ENCODE measurements at regions not wholly inside any gene's neighbourhood (a gene's known extent, or its start where the extent isn't known, plus 50 kb on each side); places are given as distances from the start of the nearest gene placed in this dataset.

GRCh38 chr1:195430826-195431225, 1177.4 kb downstream of the KCNT2 start:
- no peaks in the 10 kb centered on the region for H3K27me3 ChIP-seq (ENCODE audit: insufficient read depth, low read length)
- no peaks in the 10 kb centered on the region for H3K9me3 ChIP-seq (ENCODE audit: insufficient read depth, low read depth, low read length)
- no peaks in the 10 kb centered on the region for H3K4me1 ChIP-seq (ENCODE audit: insufficient read depth, low read length)
- no peaks in the 10 kb centered on the region for H3K36me3 ChIP-seq (ENCODE audit: insufficient read depth, low read depth, low read length)
- H3K27ac ChIP-seq (ENCODE audit: low read length) = no peak overlapping the region
- no peak overlapping the region for H3K9ac ChIP-seq (ENCODE audit: low read depth, low read length)
- no peak overlapping the region for H3K4me3 ChIP-seq (ENCODE audit: low read length)

- Histone ChIP-seq H3K9ac (ENCODE audit: low read depth, low read length) (no peak overlapping the region), H3K4me1 (ENCODE audit: insufficient read depth, low read length) (no peaks in the 10 kb centered on the region), H3K4me3 (ENCODE audit: low read length) (no peak overlapping the region), H3K27ac (ENCODE audit: low read length) (no peak overlapping the region), H3K27me3 (ENCODE audit: insufficient read depth, low read length) (no peaks in the 10 kb centered on the region), H3K9me3 (ENCODE audit: insufficient read depth, low read depth, low read length) (no peaks in the 10 kb centered on the region), H3K36me3 (ENCODE audit: insufficient read depth, low read depth, low read length) (no peaks in the 10 kb centered on the region)
Observed at GRCh38 chr1:195428927-195429326, 1179.3 kb downstream of the KCNT2 start.

- no peaks in the 10 kb centered on the region for H3K9me3 ChIP-seq (ENCODE audit: insufficient read depth, low read depth, low read length)
- H3K4me3 ChIP-seq (ENCODE audit: low read length) = no peak overlapping the region
- no peak overlapping the region for H3K27ac ChIP-seq (ENCODE audit: low read length)
- no peaks in the 10 kb centered on the region for H3K4me1 ChIP-seq (ENCODE audit: insufficient read depth, low read length)
- H3K36me3 ChIP-seq (ENCODE audit: insufficient read depth, low read depth, low read length) = no peaks in the 10 kb centered on the region
- no peak overlapping the region for H3K9ac ChIP-seq (ENCODE audit: low read depth, low read length)
- H3K27me3 ChIP-seq (ENCODE audit: insufficient read depth, low read length) = no peaks in the 10 kb centered on the region
Observed at GRCh38 chr1:195415584-195415983, 1192.7 kb downstream of the KCNT2 start.

GRCh38 chr1:195394567-195394966, 1213.7 kb downstream of the KCNT2 start:
- Histone ChIP-seq H3K9me3 (ENCODE audit: insufficient read depth, low read depth, low read length) (no peaks in the 10 kb centered on the region), H3K27ac (ENCODE audit: low read length) (no peak overlapping the region), H3K9ac (ENCODE audit: low read depth, low read length) (no peak overlapping the region), H3K36me3 (ENCODE audit: insufficient read depth, low read depth, low read length) (no peaks in the 10 kb centered on the region), H3K4me3 (ENCODE audit: low read length) (no peak overlapping the region), H3K4me1 (ENCODE audit: insufficient read depth, low read length) (no peaks in the 10 kb centered on the region), H3K27me3 (ENCODE audit: insufficient read depth, low read length) (no peaks in the 10 kb centered on the region)

- no peak overlapping the region for H3K4me3 ChIP-seq (ENCODE audit: low read length)
- no peaks in the 10 kb centered on the region for H3K4me1 ChIP-seq (ENCODE audit: insufficient read depth, low read length)
Observed at GRCh38 chr1:195376190-195376589, 1232.0 kb downstream of the KCNT2 start.

GRCh38 chr1:195373856-195374255, 1234.4 kb downstream of the KCNT2 start:
- H3K4me1 ChIP-seq (ENCODE audit: insufficient read depth, low read length) = no peaks in the 10 kb centered on the region
- H3K36me3 ChIP-seq (ENCODE audit: insufficient read depth, low read depth, low read length) = no peaks in the 10 kb centered on the region
- no peaks in the 10 kb centered on the region for H3K27me3 ChIP-seq (ENCODE audit: insufficient read depth, low read length)
- no peak overlapping the region for H3K9ac ChIP-seq (ENCODE audit: low read depth, low read length)
- H3K27ac ChIP-seq (ENCODE audit: low read length) = no peak overlapping the region
- H3K4me3 ChIP-seq (ENCODE audit: low read length) = no peak overlapping the region
- H3K9me3 ChIP-seq (ENCODE audit: insufficient read depth, low read depth, low read length) = no peaks in the 10 kb centered on the region

More at GRCh38 chr1:195376190-195376589, 1232.0 kb downstream of the KCNT2 start:
- Histone ChIP-seq H3K9me3 (ENCODE audit: insufficient read depth, low read depth, low read length) (no peaks in the 10 kb centered on the region), H3K36me3 (ENCODE audit: insufficient read depth, low read depth, low read length) (no peaks in the 10 kb centered on the region), H3K27me3 (ENCODE audit: insufficient read depth, low read length) (no peaks in the 10 kb centered on the region), H3K9ac (ENCODE audit: low read depth, low read length) (no peak overlapping the region), H3K27ac (ENCODE audit: low read length) (no peak overlapping the region)

GRCh38 chr1:195345149-195345548, 1263.1 kb downstream of the KCNT2 start:
- Histone ChIP-seq H3K9me3 (ENCODE audit: insufficient read depth, low read depth, low read length) (no peaks in the 10 kb centered on the region), H3K4me3 (ENCODE audit: low read length) (no peak overlapping the region), H3K4me1 (ENCODE audit: insufficient read depth, low read length) (peaks cover 6% of the 10 kb centered on the region), H3K27me3 (ENCODE audit: insufficient read depth, low read length) (no peaks in the 10 kb centered on the region), H3K9ac (ENCODE audit: low read depth, low read length) (no peak overlapping the region), H3K27ac (ENCODE audit: low read length) (no peak overlapping the region), H3K36me3 (ENCODE audit: insufficient read depth, low read depth, low read length) (no peaks in the 10 kb centered on the region)

GRCh38 chr1:195337646-195338045, 1270.6 kb downstream of the KCNT2 start:
- peak overlapping the region; percentile 0 for H3K27ac ChIP-seq (ENCODE audit: low read length)
- H3K36me3 ChIP-seq (ENCODE audit: insufficient read depth, low read depth, low read length) = no peaks in the 10 kb centered on the region
- no peaks in the 10 kb centered on the region for H3K9me3 ChIP-seq (ENCODE audit: insufficient read depth, low read depth, low read length)
- no peak overlapping the region for H3K4me3 ChIP-seq (ENCODE audit: low read length)
- H3K27me3 ChIP-seq (ENCODE audit: insufficient read depth, low read length) = no peaks in the 10 kb centered on the region
- peaks cover 16% of the 10 kb centered on the region for H3K4me1 ChIP-seq (ENCODE audit: insufficient read depth, low read length)
- peak overlapping the region; percentile 10; the same call in 1 of the 2 replicates for H3K9ac ChIP-seq (ENCODE audit: low read depth, low read length)

GRCh38 chr1:195336812-195337211, 1271.4 kb downstream of the KCNT2 start:
- peak overlapping the region; percentile 0 for H3K27ac ChIP-seq (ENCODE audit: low read length)
- no peaks in the 10 kb centered on the region for H3K9me3 ChIP-seq (ENCODE audit: insufficient read depth, low read depth, low read length)
- peaks cover 14% of the 10 kb centered on the region for H3K4me1 ChIP-seq (ENCODE audit: insufficient read depth, low read length)
- no peak overlapping the region for H3K4me3 ChIP-seq (ENCODE audit: low read length)
- no peaks in the 10 kb centered on the region for H3K36me3 ChIP-seq (ENCODE audit: insufficient read depth, low read depth, low read length)
- no peaks in the 10 kb centered on the region for H3K27me3 ChIP-seq (ENCODE audit: insufficient read depth, low read length)
- H3K9ac ChIP-seq (ENCODE audit: low read depth, low read length) = peak overlapping the region; percentile 10; the same call in 1 of the 2 replicates

GRCh38 chr1:195335541-195335940, 1272.7 kb downstream of the KCNT2 start:
- H3K27me3 ChIP-seq (ENCODE audit: insufficient read depth, low read length) = no peaks in the 10 kb centered on the region
- peaks cover 11% of the 10 kb centered on the region; the same call in 1 of the 2 replicates for H3K4me1 ChIP-seq (ENCODE audit: insufficient read depth, low read length)
- H3K9ac ChIP-seq (ENCODE audit: low read depth, low read length) = no peak overlapping the region
- no peak overlapping the region for H3K27ac ChIP-seq (ENCODE audit: low read length)
- H3K9me3 ChIP-seq (ENCODE audit: insufficient read depth, low read depth, low read length) = no peaks in the 10 kb centered on the region
- no peak overlapping the region for H3K4me3 ChIP-seq (ENCODE audit: low read length)
- no peaks in the 10 kb centered on the region for H3K36me3 ChIP-seq (ENCODE audit: insufficient read depth, low read depth, low read length)

- peaks cover 3% of the 10 kb centered on the region; the same call in 1 of the 2 replicates for H3K4me1 ChIP-seq (ENCODE audit: insufficient read depth, low read length)
- H3K9ac ChIP-seq (ENCODE audit: low read depth, low read length) = no peak overlapping the region
- H3K4me3 ChIP-seq (ENCODE audit: low read length) = no peak overlapping the region
- no peaks in the 10 kb centered on the region for H3K36me3 ChIP-seq (ENCODE audit: insufficient read depth, low read depth, low read length)
- no peaks in the 10 kb centered on the region for H3K27me3 ChIP-seq (ENCODE audit: insufficient read depth, low read length)
- no peaks in the 10 kb centered on the region for H3K9me3 ChIP-seq (ENCODE audit: insufficient read depth, low read depth, low read length)
- no peak overlapping the region for H3K27ac ChIP-seq (ENCODE audit: low read length)
Observed at GRCh38 chr1:195332102-195332501, 1276.1 kb downstream of the KCNT2 start.

- no peaks in the 10 kb centered on the region for H3K9me3 ChIP-seq (ENCODE audit: insufficient read depth, low read depth, low read length)
- H3K4me3 ChIP-seq (ENCODE audit: low read length) = no peak overlapping the region
- H3K27me3 ChIP-seq (ENCODE audit: insufficient read depth, low read length) = no peaks in the 10 kb centered on the region
- H3K4me1 ChIP-seq (ENCODE audit: insufficient read depth, low read length) = no peaks in the 10 kb centered on the region
- H3K27ac ChIP-seq (ENCODE audit: low read length) = no peak overlapping the region
- no peaks in the 10 kb centered on the region for H3K36me3 ChIP-seq (ENCODE audit: insufficient read depth, low read depth, low read length)
- H3K9ac ChIP-seq (ENCODE audit: low read depth, low read length) = no peak overlapping the region
Observed at GRCh38 chr1:195328681-195329080, 1279.6 kb downstream of the KCNT2 start.

- Histone ChIP-seq H3K4me3 (ENCODE audit: low read length) (no peak overlapping the region), H3K27me3 (ENCODE audit: insufficient read depth, low read length) (no peaks in the 10 kb centered on the region), H3K27ac (ENCODE audit: low read length) (no peak overlapping the region), H3K4me1 (ENCODE audit: insufficient read depth, low read length) (no peaks in the 10 kb centered on the region), H3K9me3 (ENCODE audit: insufficient read depth, low read depth, low read length) (no peaks in the 10 kb centered on the region), H3K36me3 (ENCODE audit: insufficient read depth, low read depth, low read length) (no peaks in the 10 kb centered on the region), H3K9ac (ENCODE audit: low read depth, low read length) (no peak overlapping the region)
Observed at GRCh38 chr1:195328102-195328501, 1280.1 kb downstream of the KCNT2 start.
